ENCODE measurements at regions not wholly inside any gene's neighbourhood (a gene's known extent, or its start where the extent isn't known, plus 50 kb on each side); places are given as distances from the start of the nearest gene placed in this dataset.

DNA sequence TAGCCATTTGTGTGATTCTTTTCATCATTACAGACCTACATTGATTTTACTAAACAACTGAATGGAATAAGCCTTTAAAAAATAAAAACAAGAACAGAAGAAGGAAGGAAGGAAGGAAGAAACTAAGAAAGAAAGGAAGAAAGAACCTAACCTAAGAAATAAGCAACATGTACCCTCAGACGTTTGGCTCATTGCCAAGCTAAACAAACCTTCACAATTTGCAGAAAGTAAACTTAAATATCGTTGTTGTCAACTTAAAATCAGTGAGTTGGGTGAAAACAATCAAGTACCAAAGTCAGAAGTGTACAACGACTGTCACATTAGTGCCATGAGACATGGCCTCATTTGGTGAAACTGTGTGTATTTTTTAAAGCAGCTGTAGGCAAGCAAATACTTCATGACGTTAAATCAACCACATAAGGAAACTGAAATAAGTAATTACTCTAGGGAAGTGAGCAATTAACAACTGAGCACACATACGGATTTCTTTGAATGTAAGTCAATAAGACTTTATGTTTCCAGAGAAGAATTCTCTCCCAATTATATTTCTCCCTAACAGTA lies 313.1 kb upstream of the TMPRSS15 start:
- Histone ChIP-seq H3K4me1 (no peaks in the 10 kb centered on the region), H3K27ac (no peak overlapping the region), H3K9me3 (no peaks in the 10 kb centered on the region), H3K36me3 (no peaks in the 10 kb centered on the region), H3K27me3 (no peaks in the 10 kb centered on the region), H3K4me3 (no peak overlapping the region)
- intact Hi-C loops (cut with DNase I; ENCODE audit: low total_unique reads) = no loop called here
- TF ChIP-seq CTCF (IDR thresholded peaks at IDR 0.05) = no peak
- TF ChIP-seq POLR2A (IDR thresholded peaks at IDR 0.05) = no peak
- no peak for TF ChIP-seq EP300 (IDR thresholded peaks at IDR 0.05; ENCODE audit: low read depth)
- TF ChIP-seq POLR2AphosphoS5 (IDR thresholded peaks at IDR 0.05) = no peak
- 22 to 32% methylated on average over 5 of the region's 5 CpGs for WGBS, 2 donors (ENCODE audit: low coverage in 1 of 2)
- no peak for DNase-seq
- in situ Hi-C loops (cut with MboI; ENCODE audit: low pct_ligation_motif_present in 1 of 4, low pct_unique_long_range_greater_than_20kb in 1 of 4, low sequenced_read_pairs in 3 of 4) = no loop called here

DNA sequence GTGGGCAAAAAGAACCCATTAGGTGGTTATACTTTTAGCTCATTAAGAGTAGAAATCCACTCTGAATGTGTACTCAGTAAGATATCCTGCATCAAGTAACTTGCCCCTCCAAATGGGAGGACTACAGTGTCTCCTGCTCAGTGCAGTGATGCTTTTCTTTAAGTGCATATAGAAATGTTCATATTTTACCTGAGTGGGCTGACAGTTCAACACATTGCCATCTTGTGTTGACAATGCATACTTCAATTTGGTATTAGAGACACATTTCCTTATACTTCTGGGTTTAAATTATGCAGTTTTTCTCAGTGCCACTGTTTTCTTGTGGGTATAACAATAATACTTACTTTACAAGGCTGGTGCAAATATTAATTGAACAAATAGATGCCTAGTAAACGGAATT lies 318.6 kb upstream of the TMPRSS15 start:
- Histone ChIP-seq H3K27me3 (no peaks in the 10 kb centered on the region), H3K36me3 (no peaks in the 10 kb centered on the region), H3K4me1 (no peaks in the 10 kb centered on the region), H3K9me3 (no peaks in the 10 kb centered on the region), H3K27ac (no peak overlapping the region), H3K4me3 (no peak overlapping the region)
- in situ Hi-C loops (cut with MboI; ENCODE audit: low pct_ligation_motif_present in 1 of 4, low pct_unique_long_range_greater_than_20kb in 1 of 4, low sequenced_read_pairs in 3 of 4) (no loop called here), intact Hi-C loops (cut with DNase I; ENCODE audit: low total_unique reads) (no loop called here)
- no peak for DNase-seq
- TF ChIP-seq EP300 (IDR thresholded peaks at IDR 0.05; ENCODE audit: low read depth) = no peak
- TF ChIP-seq POLR2AphosphoS5 (IDR thresholded peaks at IDR 0.05) = no peak
- no peak for TF ChIP-seq CTCF (IDR thresholded peaks at IDR 0.05)
- no peak for TF ChIP-seq POLR2A (IDR thresholded peaks at IDR 0.05)
- WGBS, 2 donors (ENCODE audit: low coverage in 1 of 2) = 70 to 82% methylated on average over 1 of the region's 1 CpG

DNA sequence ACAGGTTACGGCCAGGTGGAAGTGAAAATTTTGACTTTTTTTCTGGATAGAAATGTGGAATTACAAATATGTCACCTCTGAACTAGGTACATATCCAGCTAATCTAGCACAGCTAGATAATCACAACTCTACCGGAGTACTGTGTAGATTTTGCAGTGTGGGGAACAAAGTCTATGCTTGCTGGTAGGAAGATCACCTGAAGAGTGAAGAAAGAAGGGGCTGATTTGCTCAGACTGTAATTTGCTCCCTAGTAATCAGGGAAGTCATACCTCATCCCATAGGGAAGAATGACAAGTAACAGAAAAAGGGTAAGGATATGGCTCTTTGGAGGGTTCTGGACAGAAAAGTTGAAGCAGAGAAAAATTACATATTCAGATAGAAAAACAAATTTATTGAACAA lies 319.6 kb upstream of the TMPRSS15 start:
- H3K4me1 ChIP-seq = no peaks in the 10 kb centered on the region
- no peak for DNase-seq
- TF ChIP-seq POLR2AphosphoS5 (IDR thresholded peaks at IDR 0.05) = no peak
- no peak for TF ChIP-seq CTCF (IDR thresholded peaks at IDR 0.05)
- no peak for TF ChIP-seq EP300 (IDR thresholded peaks at IDR 0.05; ENCODE audit: low read depth)
- TF ChIP-seq POLR2A (IDR thresholded peaks at IDR 0.05) = no peak
- H3K9me3 ChIP-seq = no peaks in the 10 kb centered on the region
- intact Hi-C loops (cut with DNase I; ENCODE audit: low total_unique reads) (no loop called here), in situ Hi-C loops (cut with MboI; ENCODE audit: low pct_ligation_motif_present in 1 of 4, low pct_unique_long_range_greater_than_20kb in 1 of 4, low sequenced_read_pairs in 3 of 4) (no loop called here)
- WGBS, 2 donors (ENCODE audit: low coverage in 1 of 2) = 89% methylated on average over 1 to 2 of the region's 2 CpGs
- H3K36me3 ChIP-seq = no peaks in the 10 kb centered on the region
- no peaks in the 10 kb centered on the region for H3K27me3 ChIP-seq
- H3K27ac ChIP-seq = no peak overlapping the region
- no peak overlapping the region for H3K4me3 ChIP-seq

DNA sequence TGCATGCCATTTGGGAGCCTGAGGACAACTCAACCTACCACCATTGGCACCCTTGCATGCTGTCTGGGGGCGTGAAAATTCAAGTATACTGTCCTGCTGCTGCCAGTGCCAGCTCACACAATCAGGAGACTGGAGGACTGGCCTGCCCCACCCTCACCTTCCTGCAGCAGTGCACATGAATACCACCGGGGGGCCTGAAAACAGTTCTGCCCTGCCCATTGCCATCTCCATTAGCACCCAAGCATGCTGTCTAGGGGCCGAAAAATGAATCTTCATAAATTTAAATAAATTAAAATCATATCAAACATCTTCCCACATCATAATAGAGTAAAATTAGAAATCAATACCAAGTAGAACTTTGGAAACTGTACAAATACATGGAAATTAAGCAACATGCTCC lies 322.1 kb upstream of the TMPRSS15 start:
- Histone ChIP-seq H3K36me3 (no peaks in the 10 kb centered on the region), H3K27ac (no peak overlapping the region), H3K27me3 (no peaks in the 10 kb centered on the region), H3K4me3 (no peak overlapping the region), H3K4me1 (no peaks in the 10 kb centered on the region), H3K9me3 (no peaks in the 10 kb centered on the region)
- intact Hi-C loops (cut with DNase I; ENCODE audit: low total_unique reads) = no loop called here
- 39 to 55% methylated on average over 2 to 3 of the region's 3 CpGs for WGBS, 2 donors (ENCODE audit: low coverage in 1 of 2)
- no peak for DNase-seq
- in situ Hi-C loops (cut with MboI; ENCODE audit: low pct_ligation_motif_present in 1 of 4, low pct_unique_long_range_greater_than_20kb in 1 of 4, low sequenced_read_pairs in 3 of 4) = no loop called here
- TF ChIP-seq EP300 (IDR thresholded peaks at IDR 0.05; ENCODE audit: low read depth) (no peak), POLR2A (IDR thresholded peaks at IDR 0.05) (no peak), POLR2AphosphoS5 (IDR thresholded peaks at IDR 0.05) (no peak), CTCF (IDR thresholded peaks at IDR 0.05) (no peak)
